HEK293 (cell line): ENCODE measurements at regions not wholly inside any gene's neighbourhood (a gene's known extent, or its start where the extent isn't known, plus 50 kb on each side); places are given as distances from the start of the nearest gene placed in this dataset.

Source experiments
- CTCF ChIA-PET: fragments of 350-600 bp; formaldehyde crosslinking; extraction: SDS; loops from one replicate; lab custom pipeline; 2021; ENCODE audit warnings: antibody characterized with exemption; lab: Yijun Ruan, JAX
- POLR2A ChIA-PET: fragments of 300-600 bp; formaldehyde crosslinking; extraction: SDS; loops from one replicate; lab custom pipeline; 2020; ENCODE audit warnings: antibody characterized with exemption, inconsistent platforms; lab: Yijun Ruan, JAX
- H3K27ac ChIP-seq: fragments of 200-500 bp; sonication (Bioruptor generic); 2 replicates; pipeline ENCODE4 v1.5.1; 2014; ENCODE audit warnings: low read depth, low read length, control low read depth, inconsistent platforms; ENCODE audit errors: extremely low read depth
- H3K36me3 ChIP-seq, 2 experiments: fragments of 200-500 bp in 1 of 2; sonication (Bioruptor generic) in 1 of 2; 1 replicate in 1 of 2; 2 replicates in 1 of 2; pipeline ENCODE4 v1.5.1; 2014 to 2017; ENCODE audit warnings: inconsistent platforms in 2 of 2, low read length in 2 of 2; ENCODE audit not compliant: control insufficient read depth in 2 of 2, insufficient read depth in 1 of 2
- H3K4me1 ChIP-seq: fragments of 200-500 bp; sonication (Bioruptor generic); 2 replicates; pipeline ENCODE4 v1.5.1; 2014; ENCODE audit warnings: mild to moderate bottlenecking, low read length, inconsistent platforms; ENCODE audit not compliant: control insufficient read depth, insufficient read depth
- H3K4me3 ChIP-seq: 2 replicates; pipeline ENCODE4 v1.5.1; 2011; ENCODE audit warnings: low read depth, mild to moderate bottlenecking, control low read depth, low read length, moderate library complexity
- H3K9me3 ChIP-seq: fragments of 200-500 bp; sonication (Bioruptor generic); 2 replicates; pipeline ENCODE4 v1.5.1; 2014; ENCODE audit warnings: low read depth, low read length, inconsistent platforms; ENCODE audit not compliant: control insufficient read depth, insufficient read depth
- GLI2 ChIP-seq: fragments of 450-650 bp; formaldehyde crosslinking; IDR thresholded peaks from 2 replicates; pipeline ENCODE4; 2017; ENCODE audit warnings: missing biosample characterization, missing genetic modification characterization, low read depth, borderline replicate concordance
- KLF7 ChIP-seq: fragments of 450-650 bp; formaldehyde crosslinking; IDR thresholded peaks from 2 replicates; pipeline ENCODE4 v1.5.1; 2016; ENCODE audit warnings: missing biosample characterization, missing genetic modification characterization, borderline replicate concordance
- SP7 ChIP-seq: fragments of 450-650 bp; formaldehyde crosslinking; IDR thresholded peaks from 2 replicates; pipeline ENCODE4 v1.5.1; 2016; ENCODE audit warnings: missing biosample characterization, missing genetic modification characterization
- ZBTB11 ChIP-seq: fragments of 450-650 bp; formaldehyde crosslinking; conservative IDR thresholded peaks from 2 replicates; pipeline ENCODE4 v1.5.1; 2016; ENCODE audit warnings: low read depth, missing biosample characterization, missing genetic modification characterization
- ZBTB21 ChIP-seq: fragments of 450-650 bp; formaldehyde crosslinking; IDR thresholded peaks from 2 replicates; pipeline ENCODE4 v1.5.1; 2017; ENCODE audit warnings: missing biosample characterization, missing genetic modification characterization
- ZNF114 ChIP-seq: fragments of 450-650 bp; formaldehyde crosslinking; IDR thresholded peaks from 2 replicates; pipeline ENCODE4 v1.5.0; 2017; ENCODE audit warnings: missing biosample characterization, missing genetic modification characterization
- ZNF133 ChIP-seq: fragments of 450-650 bp; formaldehyde crosslinking; IDR thresholded peaks from 2 replicates; pipeline ENCODE4 v1.5.1; 2016; ENCODE audit warnings: missing biosample characterization, missing genetic modification characterization
- ZNF146 ChIP-seq: fragments of 450-650 bp; formaldehyde crosslinking; IDR thresholded peaks from 2 replicates; pipeline ENCODE4 v1.5.1; 2016; ENCODE audit warnings: missing biosample characterization, missing genetic modification characterization
- ZNF214 ChIP-seq: fragments of 450-650 bp; formaldehyde crosslinking; IDR thresholded peaks from 2 replicates; pipeline ENCODE4 v1.5.1; 2017; ENCODE audit warnings: missing biosample characterization, mild to moderate bottlenecking, missing genetic modification characterization, borderline replicate concordance
- ZNF292 ChIP-seq: fragments of 450-650 bp; formaldehyde crosslinking; IDR thresholded peaks from 2 replicates; pipeline ENCODE4 v1.5.1; 2016; ENCODE audit warnings: low read depth, missing biosample characterization, missing genetic modification characterization, borderline replicate concordance
- ZNF341 ChIP-seq: fragments of 450-650 bp; formaldehyde crosslinking; IDR thresholded peaks from 2 replicates; pipeline ENCODE4; 2016; ENCODE audit warnings: low read depth, missing biosample characterization, missing genetic modification characterization
- ZNF561 ChIP-seq: fragments of 450-650 bp; IDR thresholded peaks from 2 replicates; pipeline ENCODE4 v1.5.1; 2018; ENCODE audit warnings: missing biosample characterization, missing genetic modification characterization, borderline replicate concordance
- ZNF629 ChIP-seq: fragments of 450-650 bp; formaldehyde crosslinking; IDR thresholded peaks from 2 replicates; pipeline ENCODE4 v1.5.1; 2017; ENCODE audit warnings: missing biosample characterization, missing genetic modification characterization
- ZNF645 ChIP-seq: fragments of 450-650 bp; formaldehyde crosslinking; IDR thresholded peaks from 2 replicates; pipeline ENCODE4; 2016; ENCODE audit warnings: missing biosample characterization, missing genetic modification characterization
- ZNF660 ChIP-seq: fragments of 450-650 bp; IDR thresholded peaks from 2 replicates; pipeline ENCODE4 v1.5.1; 2018; ENCODE audit warnings: missing biosample characterization, mild to moderate bottlenecking, missing genetic modification characterization
- ZNF664 ChIP-seq: fragments of 450-650 bp; formaldehyde crosslinking; IDR thresholded peaks from 2 replicates; pipeline ENCODE4 v1.5.1; 2016; ENCODE audit warnings: missing biosample characterization, missing genetic modification characterization
- ZNF791 ChIP-seq: fragments of 450-650 bp; formaldehyde crosslinking; IDR thresholded peaks from 2 replicates; pipeline ENCODE4 v1.5.1; 2016; ENCODE audit warnings: missing biosample characterization, missing genetic modification characterization
- ZNF792 ChIP-seq: fragments of 450-650 bp; formaldehyde crosslinking; IDR thresholded peaks from 2 replicates; pipeline ENCODE4 v1.5.1; 2016; ENCODE audit warnings: missing biosample characterization, missing genetic modification characterization
- ZNF830 ChIP-seq: fragments of 450-650 bp; IDR thresholded peaks from 2 replicates; pipeline ENCODE4 v1.5.0; 2018; ENCODE audit warnings: missing biosample characterization, missing genetic modification characterization, low read depth, mild to moderate bottlenecking, moderate library complexity
- ZSCAN18 ChIP-seq: fragments of 450-650 bp; formaldehyde crosslinking; IDR thresholded peaks from 2 replicates; pipeline ENCODE4 v1.5.1; 2016; ENCODE audit warnings: missing biosample characterization, missing genetic modification characterization
- TF ChIP-seq, protein P1 (sequence below): fragments of 450-650 bp; formaldehyde crosslinking; IDR thresholded peaks from 2 replicates; pipeline ENCODE4 v1.5.1; 2016; ENCODE audit warnings: missing biosample characterization, missing genetic modification characterization
- TF ChIP-seq, protein P2 (sequence below): fragments of 450-650 bp; formaldehyde crosslinking; IDR thresholded peaks from 2 replicates; pipeline ENCODE4 v1.5.1; 2016; ENCODE audit warnings: missing biosample characterization, missing genetic modification characterization

- no peaks in the 10 kb centered on the region for H3K4me1 ChIP-seq
- H3K36me3 ChIP-seq = no peaks in the 10 kb centered on the region
- no peaks in the 10 kb centered on the region for H3K9me3 ChIP-seq
- ChIA-PET POLR2A (no interaction called here), CTCF (no interaction called here)
- H3K4me3 ChIP-seq = no peak overlapping the region
- no peak overlapping the region for H3K27ac ChIP-seq
- TF ChIP-seq ZNF645 (tag by site-specific recombination) (no peak), ZNF292 (tag by site-specific recombination) (no peak), ZNF629 (tag by site-specific recombination) (no peak), SP7 (tag by site-specific recombination) (no peak), ZNF341 (tag by site-specific recombination) (no peak), ZNF791 (tag by site-specific recombination) (no peak), ZBTB21 (tag by site-specific recombination) (no peak), ZSCAN18 (tag by site-specific recombination) (no peak), ZNF664 (tag by site-specific recombination) (no peak), GLI2 (tag by site-specific recombination) (no peak), KLF7 (no peak), ZNF214 (tag by site-specific recombination) (no peak), ZNF660 (no peak), ZNF792 (tag by site-specific recombination) (no peak), ZNF114 (no peak), ZBTB11 (no peak), ZNF146 (no peak), ZNF133 (tag by site-specific recombination) (no peak)
- TF ChIP-seq, protein P1, sequence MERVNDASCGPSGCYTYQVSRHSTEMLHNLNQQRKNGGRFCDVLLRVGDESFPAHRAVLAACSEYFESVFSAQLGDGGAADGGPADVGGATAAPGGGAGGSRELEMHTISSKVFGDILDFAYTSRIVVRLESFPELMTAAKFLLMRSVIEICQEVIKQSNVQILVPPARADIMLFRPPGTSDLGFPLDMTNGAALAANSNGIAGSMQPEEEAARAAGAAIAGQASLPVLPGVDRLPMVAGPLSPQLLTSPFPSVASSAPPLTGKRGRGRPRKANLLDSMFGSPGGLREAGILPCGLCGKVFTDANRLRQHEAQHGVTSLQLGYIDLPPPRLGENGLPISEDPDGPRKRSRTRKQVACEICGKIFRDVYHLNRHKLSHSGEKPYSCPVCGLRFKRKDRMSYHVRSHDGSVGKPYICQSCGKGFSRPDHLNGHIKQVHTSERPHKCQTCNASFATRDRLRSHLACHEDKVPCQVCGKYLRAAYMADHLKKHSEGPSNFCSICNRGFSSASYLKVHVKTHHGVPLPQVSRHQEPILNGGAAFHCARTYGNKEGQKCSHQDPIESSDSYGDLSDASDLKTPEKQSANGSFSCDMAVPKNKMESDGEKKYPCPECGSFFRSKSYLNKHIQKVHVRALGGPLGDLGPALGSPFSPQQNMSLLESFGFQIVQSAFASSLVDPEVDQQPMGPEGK (tag by site-specific recombination) = no peak
Measured at GRCh38 chr4:101512416-101512815, 165.1 kb upstream of the PPP3CA start.

DNA sequence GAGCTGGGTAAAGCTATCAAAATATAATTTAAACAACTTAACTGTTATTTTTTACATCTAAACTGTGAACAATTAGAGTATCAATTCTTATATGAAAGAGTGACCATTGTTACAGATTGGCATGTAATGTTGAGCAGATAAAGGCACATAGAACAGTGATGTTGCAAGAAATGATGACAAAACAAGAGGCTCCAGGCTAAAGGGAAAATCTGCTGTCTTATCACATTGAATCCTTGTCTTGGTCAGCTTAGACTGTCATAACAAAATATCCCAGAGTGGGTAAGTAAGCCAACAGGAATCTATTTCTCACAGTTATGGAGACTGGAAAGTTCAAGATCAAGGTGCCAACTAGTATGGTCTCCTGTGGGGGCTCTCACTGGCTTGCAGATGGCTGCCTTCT lies 154.1 kb upstream of the PPP3CA start:
- H3K4me3 ChIP-seq = no peak overlapping the region
- H3K9me3 ChIP-seq = no peaks in the 10 kb centered on the region
- no peaks in the 10 kb centered on the region for H3K36me3 ChIP-seq
- no peaks in the 10 kb centered on the region for H3K4me1 ChIP-seq
- no peak for TF ChIP-seq ZNF561 (tag by site-specific recombination)
- TF ChIP-seq, protein P2, sequence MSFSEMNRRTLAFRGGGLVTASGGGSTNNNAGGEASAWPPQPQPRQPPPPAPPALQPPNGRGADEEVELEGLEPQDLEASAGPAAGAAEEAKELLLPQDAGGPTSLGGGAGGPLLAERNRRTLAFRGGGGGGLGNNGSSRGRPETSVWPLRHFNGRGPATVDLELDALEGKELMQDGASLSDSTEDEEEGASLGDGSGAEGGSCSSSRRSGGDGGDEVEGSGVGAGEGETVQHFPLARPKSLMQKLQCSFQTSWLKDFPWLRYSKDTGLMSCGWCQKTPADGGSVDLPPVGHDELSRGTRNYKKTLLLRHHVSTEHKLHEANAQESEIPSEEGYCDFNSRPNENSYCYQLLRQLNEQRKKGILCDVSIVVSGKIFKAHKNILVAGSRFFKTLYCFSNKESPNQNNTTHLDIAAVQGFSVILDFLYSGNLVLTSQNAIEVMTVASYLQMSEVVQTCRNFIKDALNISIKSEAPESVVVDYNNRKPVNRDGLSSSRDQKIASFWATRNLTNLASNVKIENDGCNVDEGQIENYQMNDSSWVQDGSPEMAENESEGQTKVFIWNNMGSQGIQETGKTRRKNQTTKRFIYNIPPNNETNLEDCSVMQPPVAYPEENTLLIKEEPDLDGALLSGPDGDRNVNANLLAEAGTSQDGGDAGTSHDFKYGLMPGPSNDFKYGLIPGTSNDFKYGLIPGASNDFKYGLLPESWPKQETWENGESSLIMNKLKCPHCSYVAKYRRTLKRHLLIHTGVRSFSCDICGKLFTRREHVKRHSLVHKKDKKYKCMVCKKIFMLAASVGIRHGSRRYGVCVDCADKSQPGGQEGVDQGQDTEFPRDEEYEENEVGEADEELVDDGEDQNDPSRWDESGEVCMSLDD (tag by site-specific recombination) = no peak
- no peak for TF ChIP-seq ZNF830 (tag by site-specific recombination)
- TF ChIP-seq ZNF664 (tag by site-specific recombination) = no peak
- H3K27ac ChIP-seq = no peak overlapping the region
- CTCF ChIA-PET = no interaction called here
- POLR2A ChIA-PET = no interaction called here
